Epithelial cell of proximal tubule (primary cell): ENCODE measurements at regions not wholly inside any gene's neighbourhood (a gene's known extent, or its start where the extent isn't known, plus 50 kb on each side); places are given as distances from the start of the nearest gene placed in this dataset.

Source experiments
- DNase-seq: peaks from one replicate; pipeline ENCODE4 v3.0.0-alpha.2; 2011; ENCODE audit warnings: low read depth
- H3K4me3 ChIP-seq: 2 replicates; pipeline ENCODE4 v1.5.1; 2011; ENCODE audit warnings: low read depth, mild to moderate bottlenecking, low read length
- TF ChIP-seq, protein P1 (sequence below): conservative IDR thresholded peaks from 2 replicates; pipeline ENCODE4 v1.5.1; 2012; ENCODE audit warnings: low read depth, mild to moderate bottlenecking, low read length

DNA sequence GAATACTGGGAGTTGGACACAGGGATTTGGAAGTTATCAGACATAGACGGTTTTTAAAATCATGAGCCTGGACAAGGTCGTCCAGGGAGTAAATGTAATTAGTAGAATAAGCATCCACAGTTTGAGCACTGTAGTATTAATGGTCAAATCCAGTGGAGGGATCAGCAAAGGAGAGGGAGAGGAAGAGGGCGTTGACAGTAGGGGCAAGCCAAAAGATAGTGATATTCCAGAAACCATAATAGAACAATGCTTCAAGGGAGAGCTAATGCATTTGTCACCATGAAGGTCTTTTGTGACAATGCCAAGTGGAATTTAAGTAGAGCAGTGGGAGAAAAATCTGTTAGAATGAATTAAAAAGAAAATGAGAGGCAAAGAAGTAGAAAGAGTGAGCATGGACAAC is 68.9 kb upstream of the SLC5A12 start:
- TF ChIP-seq, protein P1, sequence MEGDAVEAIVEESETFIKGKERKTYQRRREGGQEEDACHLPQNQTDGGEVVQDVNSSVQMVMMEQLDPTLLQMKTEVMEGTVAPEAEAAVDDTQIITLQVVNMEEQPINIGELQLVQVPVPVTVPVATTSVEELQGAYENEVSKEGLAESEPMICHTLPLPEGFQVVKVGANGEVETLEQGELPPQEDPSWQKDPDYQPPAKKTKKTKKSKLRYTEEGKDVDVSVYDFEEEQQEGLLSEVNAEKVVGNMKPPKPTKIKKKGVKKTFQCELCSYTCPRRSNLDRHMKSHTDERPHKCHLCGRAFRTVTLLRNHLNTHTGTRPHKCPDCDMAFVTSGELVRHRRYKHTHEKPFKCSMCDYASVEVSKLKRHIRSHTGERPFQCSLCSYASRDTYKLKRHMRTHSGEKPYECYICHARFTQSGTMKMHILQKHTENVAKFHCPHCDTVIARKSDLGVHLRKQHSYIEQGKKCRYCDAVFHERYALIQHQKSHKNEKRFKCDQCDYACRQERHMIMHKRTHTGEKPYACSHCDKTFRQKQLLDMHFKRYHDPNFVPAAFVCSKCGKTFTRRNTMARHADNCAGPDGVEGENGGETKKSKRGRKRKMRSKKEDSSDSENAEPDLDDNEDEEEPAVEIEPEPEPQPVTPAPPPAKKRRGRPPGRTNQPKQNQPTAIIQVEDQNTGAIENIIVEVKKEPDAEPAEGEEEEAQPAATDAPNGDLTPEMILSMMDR = no peak
- no peak overlapping the region for H3K4me3 ChIP-seq
- DNase-seq = no peak

DNA sequence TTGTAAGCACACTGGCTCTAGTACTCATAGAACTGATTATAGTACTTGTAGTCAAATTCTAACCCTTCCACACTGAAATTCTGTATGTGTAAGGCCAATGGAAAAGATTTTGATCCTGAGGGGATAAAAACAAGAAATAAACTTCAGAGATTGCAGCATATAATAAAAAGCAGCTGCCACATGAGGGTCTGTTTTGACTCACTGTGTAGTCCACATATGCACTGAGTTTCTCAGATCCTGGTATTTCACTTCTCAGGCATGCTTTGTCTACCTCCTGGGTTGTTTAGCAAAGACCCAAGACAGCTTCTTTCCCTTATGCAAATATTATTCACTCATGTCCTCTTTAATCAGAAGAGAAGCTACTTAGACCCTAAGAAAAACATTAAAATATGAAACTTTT is 71.1 kb upstream of the SLC5A12 start:
- TF ChIP-seq, protein P1 = no peak
- no peak for DNase-seq
- H3K4me3 ChIP-seq = no peak overlapping the region

DNA sequence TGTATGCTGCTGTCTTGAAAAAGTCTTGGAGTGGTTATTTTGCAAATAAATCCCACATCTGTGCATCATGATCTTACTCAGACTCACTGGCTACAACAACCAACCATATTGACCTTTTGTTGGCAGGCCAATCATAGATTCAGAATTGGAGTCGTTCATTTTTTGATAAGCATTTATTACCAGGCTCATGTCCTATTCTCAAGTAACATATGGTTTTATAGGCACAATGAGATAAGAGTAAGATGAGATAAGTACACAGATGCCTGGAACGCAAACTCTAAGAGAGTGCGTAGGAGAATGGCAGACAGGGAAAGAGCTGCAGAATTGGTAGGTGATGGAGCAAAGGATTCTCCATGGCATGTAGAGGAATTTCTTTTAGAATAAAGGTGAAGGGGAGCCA is 71.6 kb upstream of the SLC5A12 start:
- TF ChIP-seq, protein P1 = no peak
- DNase-seq = no peak
- no peak overlapping the region for H3K4me3 ChIP-seq

DNA sequence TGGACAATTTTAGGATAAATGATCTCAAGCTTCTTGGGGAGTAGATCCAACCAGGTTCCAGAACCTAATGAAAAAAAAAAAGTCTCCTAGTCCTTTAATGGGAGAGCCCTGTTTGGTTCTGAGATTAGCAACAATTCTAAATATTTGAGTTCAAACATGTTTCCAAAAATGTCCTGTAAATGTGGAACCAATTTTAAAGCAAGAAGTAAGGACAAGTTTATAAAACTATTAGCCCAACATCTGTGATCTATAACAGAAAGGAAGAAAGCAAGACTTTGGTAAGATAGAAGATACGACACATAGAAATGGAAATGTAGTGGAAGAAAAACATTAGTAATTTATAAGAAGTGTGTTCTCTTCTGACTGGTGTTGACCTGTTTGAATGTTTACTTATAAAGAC is 79.7 kb upstream of the SLC5A12 start:
- no peak for DNase-seq
- no peak overlapping the region for H3K4me3 ChIP-seq
- TF ChIP-seq, protein P1 = no peak

DNA sequence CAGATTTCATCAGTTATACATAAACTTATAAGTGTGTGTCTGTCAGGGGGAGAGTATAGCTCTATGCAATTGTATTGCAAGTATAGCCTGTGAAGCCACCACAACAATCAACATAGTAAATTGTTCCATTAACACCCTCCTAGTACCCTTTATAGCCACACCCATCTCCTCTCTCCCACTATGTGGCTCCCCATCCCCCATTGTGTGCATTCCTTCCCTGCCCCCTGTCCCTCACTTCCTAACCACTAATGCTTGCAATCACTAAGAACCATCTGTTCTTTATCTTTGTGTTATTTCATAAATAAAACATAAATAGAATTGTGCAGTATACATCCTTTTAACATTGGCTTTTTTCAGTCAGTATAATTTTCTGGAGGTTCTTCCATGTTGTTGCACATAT is 83.1 kb upstream of the SLC5A12 start:
- TF ChIP-seq, protein P1 = no peak
- H3K4me3 ChIP-seq = no peak overlapping the region
- no peak for DNase-seq

DNA sequence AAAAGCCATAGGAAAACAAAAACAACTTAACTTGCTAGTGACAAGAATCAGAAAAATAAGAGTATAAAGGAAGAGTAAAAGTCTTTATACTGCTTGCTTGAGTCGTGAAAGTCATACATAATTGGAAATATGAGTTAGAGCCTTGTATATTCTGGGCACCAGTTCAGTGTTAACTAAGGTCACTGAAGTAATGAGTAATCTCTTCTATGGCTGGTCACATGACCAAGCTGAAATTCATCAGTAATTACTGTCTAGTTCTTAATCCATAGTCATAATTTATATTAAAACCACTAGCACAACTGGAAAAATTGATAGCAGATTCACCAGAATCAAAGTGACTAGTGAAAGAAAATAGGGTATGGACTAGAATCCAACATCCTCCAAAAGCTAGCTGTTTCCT is 84.4 kb upstream of the SLC5A12 start:
- TF ChIP-seq, protein P1 = no peak
- no peak overlapping the region for H3K4me3 ChIP-seq
- DNase-seq = no peak

DNA sequence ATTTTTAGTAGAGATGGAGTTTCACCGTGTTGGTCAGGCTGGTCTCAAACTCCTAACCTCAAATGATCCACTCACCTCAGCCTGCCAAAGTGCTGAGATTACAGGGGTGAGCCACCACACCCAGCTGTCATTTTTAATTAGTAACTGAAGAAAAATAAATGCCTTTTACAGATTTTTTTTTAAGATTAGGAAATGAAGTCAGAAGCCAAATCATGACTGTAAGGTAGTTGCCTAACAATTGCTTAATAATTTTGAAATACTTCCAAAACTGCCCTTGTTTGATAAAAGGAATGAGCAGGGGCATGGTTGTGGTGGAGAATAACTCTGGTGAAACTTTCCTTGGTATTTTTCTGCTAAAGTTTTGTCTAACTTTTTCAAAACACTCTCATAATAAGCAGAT is 98.9 kb upstream of the SLC5A12 start:
- no peak overlapping the region for H3K4me3 ChIP-seq
- no peak for DNase-seq
- TF ChIP-seq, protein P1 = no peak
